Parathyroid adenoma (tissue), 2 donors: ENCODE measurements at regions not wholly inside any gene's neighbourhood (a gene's known extent, or its start where the extent isn't known, plus 50 kb on each side); places are given as distances from the start of the nearest gene placed in this dataset.

Experiments used
- H2AFZ ChIP-seq: fragments of 300-600 bp; sonication (generic); one replicate; pipeline ENCODE4 v1.7.0; 2017; ENCODE audit warnings: antibody characterized with exemption, mild to moderate bottlenecking
- H3K27ac ChIP-seq: fragments of 300-600 bp; sonication (generic); one replicate; pipeline ENCODE4 v1.7.0; 2017
- H3K27me3 ChIP-seq: fragments of 300-600 bp; sonication (generic); one replicate; pipeline ENCODE4 v1.7.0; 2017; ENCODE audit warnings: low read length; ENCODE audit not compliant: control insufficient read depth, insufficient read depth
- H3K36me3 ChIP-seq: fragments of 300-600 bp; sonication (generic); one replicate; pipeline ENCODE4 v1.7.0; 2017; ENCODE audit warnings: low read length; ENCODE audit not compliant: control insufficient read depth, insufficient read depth
- H3K4me1 ChIP-seq: fragments of 300-600 bp; sonication (generic); one replicate; pipeline ENCODE4 v1.7.0; 2017; ENCODE audit warnings: control low read depth
- H3K4me2 ChIP-seq: fragments of 300-600 bp; sonication (generic); one replicate; pipeline ENCODE4 v1.7.0; 2017; ENCODE audit warnings: low read length
- H3K4me3 ChIP-seq: fragments of 300-600 bp; sonication (generic); one replicate; pipeline ENCODE4 v1.7.0; 2017; ENCODE audit warnings: low read depth, low read length
- H3K79me2 ChIP-seq: fragments of 300-600 bp; sonication (generic); one replicate; pipeline ENCODE4 v1.7.0; 2017; ENCODE audit warnings: control low read depth
- H3K9ac ChIP-seq: fragments of 300-600 bp; sonication (generic); one replicate; pipeline ENCODE4 v1.7.0; 2017; ENCODE audit warnings: mild to moderate bottlenecking
- H3K9me3 ChIP-seq: fragments of 300-600 bp; sonication (generic); one replicate; pipeline ENCODE4 v1.7.0; 2017; ENCODE audit warnings: low read length; ENCODE audit not compliant: control insufficient read depth
- TF ChIP-seq, protein P1 (sequence below): fragments of 300-600 bp; sonication (generic); IDR thresholded peaks from one replicate; pipeline ENCODE4 v1.7.0; 2017; ENCODE audit warnings: antibody characterized with exemption, mild to moderate bottlenecking
- donor health status: primary hyperparathyroidism.

DNA sequence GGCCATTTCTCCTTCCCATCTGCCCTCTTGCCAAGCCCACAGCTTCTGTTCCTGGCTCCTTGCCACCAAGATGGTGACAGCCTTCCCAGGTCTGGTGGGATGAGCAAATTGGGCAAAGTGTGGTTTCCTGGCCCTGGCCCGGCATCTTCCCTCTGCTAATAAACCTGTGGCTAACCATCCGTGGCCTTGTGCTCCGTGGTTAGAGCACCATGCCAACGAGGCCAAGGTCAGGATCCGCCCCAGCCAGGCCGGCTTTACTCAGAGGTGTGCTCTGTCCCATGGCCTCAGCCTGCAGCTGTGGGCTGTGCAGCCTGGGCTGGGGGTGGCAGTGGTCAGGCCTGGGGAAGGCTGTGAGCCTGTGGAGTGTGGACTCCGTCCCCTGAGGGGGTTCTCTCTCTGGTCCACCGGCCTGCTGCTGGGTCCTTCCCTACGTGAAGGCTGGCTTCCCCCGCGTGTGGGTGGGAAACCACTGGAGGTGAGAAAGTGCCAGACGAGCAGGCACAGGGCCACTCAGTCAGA, 117.4 kb downstream of the VEGFA start:
- Histone ChIP-seq H3K27ac (no peak overlapping the region), H2AFZ (no peak overlapping the region), H3K9ac (no peak overlapping the region), H3K4me2 (no peak overlapping the region), H3K4me1 (no peaks in the 10 kb centered on the region), H3K79me2 (no peaks in the 10 kb centered on the region), H3K27me3 (no peaks in the 10 kb centered on the region), H3K9me3 (no peaks in the 10 kb centered on the region), H3K36me3 (no peaks in the 10 kb centered on the region), H3K4me3 (no peak overlapping the region)
- TF ChIP-seq, protein P1, sequence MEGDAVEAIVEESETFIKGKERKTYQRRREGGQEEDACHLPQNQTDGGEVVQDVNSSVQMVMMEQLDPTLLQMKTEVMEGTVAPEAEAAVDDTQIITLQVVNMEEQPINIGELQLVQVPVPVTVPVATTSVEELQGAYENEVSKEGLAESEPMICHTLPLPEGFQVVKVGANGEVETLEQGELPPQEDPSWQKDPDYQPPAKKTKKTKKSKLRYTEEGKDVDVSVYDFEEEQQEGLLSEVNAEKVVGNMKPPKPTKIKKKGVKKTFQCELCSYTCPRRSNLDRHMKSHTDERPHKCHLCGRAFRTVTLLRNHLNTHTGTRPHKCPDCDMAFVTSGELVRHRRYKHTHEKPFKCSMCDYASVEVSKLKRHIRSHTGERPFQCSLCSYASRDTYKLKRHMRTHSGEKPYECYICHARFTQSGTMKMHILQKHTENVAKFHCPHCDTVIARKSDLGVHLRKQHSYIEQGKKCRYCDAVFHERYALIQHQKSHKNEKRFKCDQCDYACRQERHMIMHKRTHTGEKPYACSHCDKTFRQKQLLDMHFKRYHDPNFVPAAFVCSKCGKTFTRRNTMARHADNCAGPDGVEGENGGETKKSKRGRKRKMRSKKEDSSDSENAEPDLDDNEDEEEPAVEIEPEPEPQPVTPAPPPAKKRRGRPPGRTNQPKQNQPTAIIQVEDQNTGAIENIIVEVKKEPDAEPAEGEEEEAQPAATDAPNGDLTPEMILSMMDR: no peak

DNA sequence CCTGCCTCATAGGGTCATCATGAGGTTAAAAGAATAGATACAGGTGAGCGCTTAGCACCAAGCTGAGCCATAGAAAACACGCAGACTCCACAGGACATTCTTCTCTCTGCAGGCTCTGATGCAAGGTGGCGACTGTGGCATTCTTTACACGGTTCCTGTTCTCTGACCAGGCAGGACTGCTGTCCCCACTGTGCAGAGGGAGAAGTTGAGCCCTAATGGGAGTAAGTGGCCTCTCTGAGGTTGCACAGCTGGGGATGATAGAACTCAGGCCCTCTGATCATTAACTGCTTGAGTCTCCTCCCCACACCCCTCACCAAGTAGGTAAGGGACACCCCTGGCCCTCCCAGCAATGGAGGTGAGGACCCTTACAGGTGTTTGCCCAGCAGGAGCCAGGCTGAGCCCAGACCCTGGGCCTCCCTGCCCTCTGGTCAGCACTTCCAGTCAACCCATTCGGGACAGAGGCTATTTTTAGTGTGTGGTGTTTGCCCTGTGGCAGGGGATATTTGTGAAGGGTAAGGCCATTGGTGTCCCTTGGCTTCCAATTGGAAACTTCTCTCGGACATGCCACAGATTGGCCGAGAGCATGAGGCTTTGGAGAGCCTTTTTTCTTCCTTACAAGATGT, 116.8 kb downstream of the VEGFA start:
- H3K4me3 ChIP-seq: no peak overlapping the region
- no peaks in the 10 kb centered on the region for H3K36me3 ChIP-seq
- H3K27ac ChIP-seq: no peak overlapping the region
- no peak overlapping the region for H3K9ac ChIP-seq
- no peaks in the 10 kb centered on the region for H3K9me3 ChIP-seq
- TF ChIP-seq, protein P1: no peak
- no peak overlapping the region for H3K4me2 ChIP-seq
- no peaks in the 10 kb centered on the region for H3K4me1 ChIP-seq
- H2AFZ ChIP-seq: no peak overlapping the region
- H3K27me3 ChIP-seq: no peaks in the 10 kb centered on the region
- no peaks in the 10 kb centered on the region for H3K79me2 ChIP-seq

DNA sequence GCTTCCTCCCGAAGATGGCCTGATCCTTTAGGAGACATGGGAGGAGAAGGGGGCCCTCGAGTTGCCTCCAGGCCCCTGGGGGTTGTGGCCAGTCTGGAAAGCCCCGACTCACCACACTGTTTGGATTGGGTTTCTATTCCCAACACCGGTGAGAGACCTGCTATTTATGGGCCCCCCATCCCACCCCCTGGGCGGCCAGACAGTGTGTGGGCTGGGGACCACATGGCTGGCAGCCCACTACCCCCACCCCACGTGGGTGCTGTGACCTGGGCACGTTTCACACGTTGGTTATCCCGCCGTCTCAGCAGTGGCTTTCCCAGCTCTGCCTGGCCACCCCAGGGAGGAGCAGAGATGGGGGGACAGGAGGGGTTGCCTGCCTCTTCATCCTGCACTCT, 116.1 kb downstream of the VEGFA start:
- no peak overlapping the region for H3K4me2 ChIP-seq
- H3K4me1 ChIP-seq: no peaks in the 10 kb centered on the region
- H2AFZ ChIP-seq: no peak overlapping the region
- H3K9ac ChIP-seq: no peak overlapping the region
- no peak overlapping the region for H3K27ac ChIP-seq
- no peaks in the 10 kb centered on the region for H3K9me3 ChIP-seq
- H3K79me2 ChIP-seq: no peaks in the 10 kb centered on the region
- H3K36me3 ChIP-seq: no peaks in the 10 kb centered on the region
- TF ChIP-seq, protein P1: no peak
- H3K4me3 ChIP-seq: no peak overlapping the region
- no peaks in the 10 kb centered on the region for H3K27me3 ChIP-seq

DNA sequence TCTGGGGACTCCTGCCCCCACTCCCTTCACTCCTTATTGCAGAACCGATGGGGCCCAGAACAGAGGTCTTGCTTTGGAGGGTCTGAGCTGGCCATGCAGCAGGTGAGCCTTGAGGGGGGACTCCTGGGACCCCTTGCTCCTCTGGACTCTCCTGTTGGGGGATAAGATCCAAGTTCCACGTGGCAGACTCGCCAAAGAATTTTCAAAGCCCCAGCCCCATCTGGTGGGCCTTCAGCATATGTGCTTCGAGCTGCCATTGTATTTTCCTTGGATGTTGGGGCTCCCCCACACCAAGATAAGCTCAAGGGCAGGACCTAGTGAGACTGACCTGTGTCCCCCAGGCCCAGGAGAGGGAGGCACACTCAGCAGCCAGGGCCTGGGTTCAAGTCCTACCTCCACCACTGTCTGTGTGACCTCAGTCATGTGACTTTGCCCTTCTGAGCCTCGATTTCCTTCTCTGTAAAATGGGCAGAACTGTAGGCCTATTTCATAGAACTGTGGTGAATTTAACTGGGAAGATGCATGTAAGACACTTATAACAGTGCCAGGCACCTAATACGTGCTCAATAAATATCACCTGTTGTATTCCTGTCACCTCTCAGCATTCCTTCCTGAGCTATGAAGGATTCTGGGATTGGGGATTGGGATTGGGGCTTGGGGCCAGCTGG, 115.5 kb downstream of the VEGFA start:
- TF ChIP-seq, protein P1: no peak
- Histone ChIP-seq H2AFZ (no peak overlapping the region), H3K9ac (no peak overlapping the region), H3K27ac (no peak overlapping the region), H3K36me3 (no peaks in the 10 kb centered on the region), H3K4me3 (no peak overlapping the region), H3K4me1 (no peaks in the 10 kb centered on the region), H3K79me2 (no peaks in the 10 kb centered on the region), H3K27me3 (no peaks in the 10 kb centered on the region), H3K9me3 (no peaks in the 10 kb centered on the region), H3K4me2 (no peak overlapping the region)

DNA sequence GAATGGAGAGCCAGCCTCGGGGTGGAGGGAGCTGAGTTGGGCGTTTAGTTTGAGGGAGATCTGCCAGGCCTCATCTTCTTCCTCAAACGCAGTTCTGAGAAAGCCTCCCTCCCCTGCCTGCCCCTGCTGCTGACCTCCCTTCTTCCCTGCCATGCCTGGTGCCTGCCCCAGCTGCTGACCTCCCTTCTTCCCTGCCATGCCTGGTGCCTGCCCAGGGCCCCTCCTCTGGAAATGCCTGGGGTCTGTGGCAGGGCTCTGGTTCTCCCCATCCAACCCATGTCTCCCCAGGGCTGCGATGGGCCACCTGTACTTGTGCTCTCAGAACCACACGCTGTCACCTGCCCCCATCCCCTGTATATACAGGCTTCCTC, 114.6 kb downstream of the VEGFA start:
- TF ChIP-seq, protein P1: no peak
- Histone ChIP-seq H3K27ac (no peak overlapping the region), H3K4me3 (no peak overlapping the region), H3K9ac (no peak overlapping the region), H2AFZ (no peak overlapping the region), H3K36me3 (no peaks in the 10 kb centered on the region), H3K4me1 (no peaks in the 10 kb centered on the region), H3K79me2 (no peaks in the 10 kb centered on the region), H3K4me2 (no peak overlapping the region), H3K9me3 (no peaks in the 10 kb centered on the region), H3K27me3 (no peaks in the 10 kb centered on the region)
